DND-41 (cell line): ENCODE measurements at regions not wholly inside any gene's neighbourhood (a gene's known extent, or its start where the extent isn't known, plus 50 kb on each side); places are given as distances from the start of the nearest gene placed in this dataset.

Source experiments
- ATAC-seq: fragments of 200-7000 bp; cut with Tn5 transposase; 3 replicates; pipeline ENCODE4 v1.9.1; 2021; ENCODE audit warnings: low read depth; ENCODE audit not compliant: insufficient read depth
- DNase-seq: peaks from one replicate; pipeline ENCODE4 v3.0.0-alpha.2; 2020
- H2AFZ ChIP-seq: 2 replicates; pipeline ENCODE4 v1.6.0; 2012; ENCODE audit warnings: low read depth, low read length
- H3K27ac ChIP-seq: 2 replicates; pipeline ENCODE4 v1.5.1; 2012; ENCODE audit warnings: low read length, inconsistent platforms
- H3K27me3 ChIP-seq: fragments of 200-600 bp; sonication (generic); 2 replicates; pipeline ENCODE4 v1.6.0; 2012; ENCODE audit warnings: low read length, mild to moderate bottlenecking, inconsistent platforms; ENCODE audit not compliant: insufficient read depth, poor library complexity
- H3K36me3 ChIP-seq: 2 replicates; pipeline ENCODE4 v1.5.1; 2012; ENCODE audit warnings: low read length, inconsistent platforms; ENCODE audit not compliant: insufficient read depth
- H3K4me1 ChIP-seq: 2 replicates; pipeline ENCODE4 v1.5.1; 2012; ENCODE audit warnings: mild to moderate bottlenecking, low read length; ENCODE audit not compliant: insufficient read depth
- H3K4me2 ChIP-seq: 2 replicates; pipeline ENCODE4 v1.6.0; 2012; ENCODE audit warnings: mild to moderate bottlenecking, moderate library complexity, low read length, inconsistent platforms; ENCODE audit not compliant: insufficient read depth
- H3K4me3 ChIP-seq, 2 experiments: fragments of 200-600 bp in 1 of 2; shearing (Covaris generic) in 1 of 2; 2 replicates each; pipeline ENCODE4 v1.5.1; 2012 to 2016; ENCODE audit warnings: inconsistent platforms in 2 of 2, low read length in 2 of 2, mild to moderate bottlenecking in 2 of 2, low read depth in 1 of 2, moderate library complexity in 1 of 2
- H3K79me2 ChIP-seq: 2 replicates; pipeline ENCODE4 v1.6.0; 2012; ENCODE audit warnings: low read length, inconsistent platforms; ENCODE audit not compliant: insufficient read depth
- H3K9ac ChIP-seq: 2 replicates; pipeline ENCODE4 v1.6.0; 2012; ENCODE audit warnings: low read depth, mild to moderate bottlenecking, inconsistent platforms, low read length, moderate library complexity
- H3K9me3 ChIP-seq: 2 replicates; pipeline ENCODE4 v1.5.1; 2012; ENCODE audit warnings: low read length, moderate library complexity, mild to moderate bottlenecking, inconsistent platforms; ENCODE audit not compliant: insufficient read depth, severe bottlenecking
- H4K20me1 ChIP-seq: 2 replicates; pipeline ENCODE4 v1.6.0; 2012; ENCODE audit warnings: low read length; ENCODE audit not compliant: insufficient read depth
- EZH2 ChIP-seq: IDR thresholded peaks from 3 replicates; pipeline ENCODE4 v1.6.1; 2012; ENCODE audit warnings: borderline replicate concordance, low read depth, mild to moderate bottlenecking, moderate library complexity, low read length, inconsistent platforms; ENCODE audit not compliant: severe bottlenecking
- TF ChIP-seq, protein P1 (sequence below): IDR thresholded peaks from 2 replicates; pipeline ENCODE4 v1.5.1; 2012; ENCODE audit warnings: borderline replicate concordance, low read length, moderate library complexity, mild to moderate bottlenecking; ENCODE audit not compliant: poor library complexity, severe bottlenecking; ENCODE audit errors: extremely low read depth

- Histone ChIP-seq H3K36me3 (no peaks in the 10 kb centered on the region), H3K4me3 (no peak overlapping the region), H3K9ac (no peak overlapping the region), H3K4me1 (no peaks in the 10 kb centered on the region), H2AFZ (no peak overlapping the region), H3K79me2 (no peaks in the 10 kb centered on the region), H3K4me2 (no peak overlapping the region), H3K27ac (no peak overlapping the region), H3K9me3 (no peaks in the 10 kb centered on the region), H3K27me3 (no peaks in the 10 kb centered on the region), H4K20me1 (no peaks in the 10 kb centered on the region)
- no peak for TF ChIP-seq EZH2
- TF ChIP-seq, protein P1, sequence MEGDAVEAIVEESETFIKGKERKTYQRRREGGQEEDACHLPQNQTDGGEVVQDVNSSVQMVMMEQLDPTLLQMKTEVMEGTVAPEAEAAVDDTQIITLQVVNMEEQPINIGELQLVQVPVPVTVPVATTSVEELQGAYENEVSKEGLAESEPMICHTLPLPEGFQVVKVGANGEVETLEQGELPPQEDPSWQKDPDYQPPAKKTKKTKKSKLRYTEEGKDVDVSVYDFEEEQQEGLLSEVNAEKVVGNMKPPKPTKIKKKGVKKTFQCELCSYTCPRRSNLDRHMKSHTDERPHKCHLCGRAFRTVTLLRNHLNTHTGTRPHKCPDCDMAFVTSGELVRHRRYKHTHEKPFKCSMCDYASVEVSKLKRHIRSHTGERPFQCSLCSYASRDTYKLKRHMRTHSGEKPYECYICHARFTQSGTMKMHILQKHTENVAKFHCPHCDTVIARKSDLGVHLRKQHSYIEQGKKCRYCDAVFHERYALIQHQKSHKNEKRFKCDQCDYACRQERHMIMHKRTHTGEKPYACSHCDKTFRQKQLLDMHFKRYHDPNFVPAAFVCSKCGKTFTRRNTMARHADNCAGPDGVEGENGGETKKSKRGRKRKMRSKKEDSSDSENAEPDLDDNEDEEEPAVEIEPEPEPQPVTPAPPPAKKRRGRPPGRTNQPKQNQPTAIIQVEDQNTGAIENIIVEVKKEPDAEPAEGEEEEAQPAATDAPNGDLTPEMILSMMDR: no peak
- DNase-seq (no peak), ATAC-seq (no peak)
These were observed 69.2 kb upstream of the DOCK1 start for GRCh38 chr10:126836009-126836408.

- Histone ChIP-seq H4K20me1 (no peaks in the 10 kb centered on the region), H3K79me2 (no peaks in the 10 kb centered on the region), H3K27me3 (no peaks in the 10 kb centered on the region), H3K36me3 (no peaks in the 10 kb centered on the region), H3K9ac (no peak overlapping the region), H2AFZ (no peak overlapping the region), H3K4me2 (no peak overlapping the region), H3K9me3 (no peaks in the 10 kb centered on the region), H3K4me3 (no peak overlapping the region), H3K4me1 (no peaks in the 10 kb centered on the region), H3K27ac (no peak overlapping the region)
- TF ChIP-seq EZH2: no peak
- TF ChIP-seq, protein P1: no peak
- ATAC-seq (no peak), DNase-seq (no peak)
These were observed 66.9 kb upstream of the DOCK1 start for GRCh38 chr10:126838316-126838715.

DNA sequence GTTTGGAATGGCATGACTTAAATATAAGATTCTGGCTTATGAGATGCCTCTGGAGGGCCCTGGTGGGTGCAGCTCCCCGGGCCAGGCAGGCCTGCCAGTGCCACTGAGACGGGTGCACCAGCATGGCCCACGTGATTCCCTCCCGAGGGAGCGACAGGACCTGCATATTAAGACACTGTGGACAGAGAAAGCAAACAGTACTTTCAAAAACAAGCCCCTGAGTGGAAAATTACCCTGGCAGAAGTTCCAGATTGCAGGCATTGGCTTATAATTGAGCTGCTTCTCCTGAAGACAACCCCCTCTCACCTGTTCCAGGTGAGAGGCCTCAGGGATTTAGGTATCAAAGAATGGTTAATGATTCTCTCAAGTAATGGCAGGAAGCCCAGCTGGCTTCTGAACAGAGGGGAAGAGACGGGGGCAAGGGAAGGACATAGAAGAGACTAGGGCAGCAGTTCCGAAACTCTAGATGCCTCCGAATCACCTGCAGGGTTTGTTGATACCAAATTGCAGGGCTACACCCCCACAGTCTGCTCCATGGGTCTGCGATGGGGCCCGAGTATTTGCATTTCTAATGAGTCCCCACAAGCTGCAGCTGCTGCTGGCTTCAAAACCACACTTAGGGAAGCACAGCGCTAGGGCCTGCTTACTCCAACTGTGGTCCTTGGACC, 66.0 kb upstream of the DOCK1 start:
- Histone ChIP-seq H3K4me1 (no peaks in the 10 kb centered on the region), H3K36me3 (no peaks in the 10 kb centered on the region), H3K79me2 (no peaks in the 10 kb centered on the region), H3K9me3 (no peaks in the 10 kb centered on the region), H3K9ac (no peak overlapping the region), H3K4me3 (no peak overlapping the region), H3K4me2 (no peak overlapping the region), H2AFZ (no peak overlapping the region), H3K27me3 (no peaks in the 10 kb centered on the region), H3K27ac (no peak overlapping the region), H4K20me1 (no peaks in the 10 kb centered on the region)
- ATAC-seq (no peak), DNase-seq (no peak)
- TF ChIP-seq EZH2: no peak
- TF ChIP-seq, protein P1: no peak
